H1 (cell line): ENCODE measurements at regions not wholly inside any gene's neighbourhood (a gene's known extent, or its start where the extent isn't known, plus 50 kb on each side); places are given as distances from the start of the nearest gene placed in this dataset.
"Not testable (repeated sequence)": the region's sequence is repeated elsewhere in the genome, so short reads cannot be mapped to it uniquely, and the experiment has no call there.

ENCODE experiments used
- CTCF ChIA-PET: fragments of 300-600 bp; sonication (Branson Sonifier 250); formaldehyde crosslinking; loops from one replicate; lab custom pipeline; 2021; ENCODE audit not compliant: partially characterized antibody; lab: Charles Lee
- POLR2A ChIA-PET: fragments of 300-600 bp; sonication (Branson Sonifier 250); formaldehyde crosslinking; loops from one replicate; lab custom pipeline; 2021; ENCODE audit warnings: inconsistent platforms; ENCODE audit not compliant: partially characterized antibody; lab: Charles Lee
- DNase-seq, 2 experiments: peaks; one replicate each; pipeline versions ENCODE4 v3.0.0 to v3.0.0-alpha.2; 2010 to 2022; ENCODE audit warnings: low spot score in 2 of 2, low read depth in 1 of 2, mixed read lengths in 1 of 2
- FAIRE-seq: peaks from 2 replicates; lab custom pipeline; 2011; peaks lifted over from hg19 to GRCh38; lab: Jason Lieb, UNC
- H2AFZ ChIP-seq: 2 replicates; pipeline ENCODE4 v1.8.1; 2012; ENCODE audit warnings: low read length, inconsistent platforms
- H2AK5ac ChIP-seq: 2 replicates; pipeline ENCODE4 v1.6.1; 2013; ENCODE audit warnings: low read depth, low read length
- H2BK120ac ChIP-seq: replicated peaks from 2 replicates; pipeline ENCODE3; 2013; ENCODE audit warnings: low read depth, low read length, inconsistent platforms
- H2BK12ac ChIP-seq: 2 replicates; pipeline ENCODE4 v1.6.1; 2013; ENCODE audit warnings: low read depth, low read length
- H2BK15ac ChIP-seq: 2 replicates; pipeline ENCODE4 v1.6.1; 2013; ENCODE audit warnings: low read length
- H2BK20ac ChIP-seq: 2 replicates; pipeline ENCODE4 v1.6.1; 2013; ENCODE audit warnings: low read length
- H2BK5ac ChIP-seq: 2 replicates; pipeline ENCODE4 v1.6.1; 2013; ENCODE audit warnings: low read depth, low read length
- H3K14ac ChIP-seq: 2 replicates; pipeline ENCODE4 v1.6.1; 2013; ENCODE audit warnings: inconsistent platforms; ENCODE audit not compliant: insufficient read length
- H3K18ac ChIP-seq: 2 replicates; pipeline ENCODE4 v1.6.1; 2013; ENCODE audit warnings: low read length; ENCODE audit errors: extremely low read depth
- H3K23ac ChIP-seq: 2 replicates; pipeline ENCODE4 v1.6.1; 2013; ENCODE audit warnings: inconsistent platforms; ENCODE audit not compliant: insufficient read length
- H3K23me2 ChIP-seq: 2 replicates; pipeline ENCODE4 v1.6.1; 2013; ENCODE audit warnings: low read depth, low read length
- H3K27ac ChIP-seq: 2 replicates; pipeline ENCODE4 v1.6.1; 2011; ENCODE audit warnings: low read depth, low read length, inconsistent platforms
- H3K27me3 ChIP-seq, 4 experiments: replicated peaks in 1 of 4; 1 replicate in 1 of 4; 2 replicates in 3 of 4; pipeline versions ENCODE4 v1.6.1 to v1.8.1; 2011 to 2013; ENCODE audit warnings: low read length in 3 of 4, mild to moderate bottlenecking in 3 of 4, inconsistent platforms in 2 of 4, mixed read lengths in 2 of 4, moderate library complexity in 1 of 4; ENCODE audit not compliant: control insufficient read depth in 3 of 4, insufficient read depth in 3 of 4; ENCODE audit errors: extremely low read depth in 1 of 4
- H3K36me3 ChIP-seq, 4 experiments: 2 replicates each; pipeline versions ENCODE4 v1.6.1 to v1.8.1; 2011 to 2013; ENCODE audit warnings: mild to moderate bottlenecking in 4 of 4, low read length in 3 of 4, moderate library complexity in 2 of 4, control low read depth in 1 of 4, inconsistent platforms in 1 of 4; ENCODE audit not compliant: insufficient read depth in 4 of 4, control insufficient read depth in 2 of 4
- H3K4ac ChIP-seq: replicated peaks from 2 replicates; pipeline ENCODE3; 2013; ENCODE audit warnings: low read length, low read depth, mixed read lengths, inconsistent platforms; ENCODE audit not compliant: insufficient read length
- H3K4me1 ChIP-seq, 4 experiments: replicated peaks in 1 of 4; 1 replicate in 1 of 4; 2 replicates in 3 of 4; pipeline versions ENCODE4 v1.6.1 to v1.8.1; 2011 to 2013; ENCODE audit warnings: low read length in 3 of 4, inconsistent platforms in 2 of 4, mixed read lengths in 1 of 4; ENCODE audit not compliant: insufficient read depth in 4 of 4, control insufficient read depth in 3 of 4
- H3K4me2 ChIP-seq, 2 experiments: 2 replicates each; pipeline versions ENCODE4 v1.6.1 to v1.8.1; 2011 to 2013; ENCODE audit warnings: low read depth in 2 of 2, low read length in 2 of 2, control low read depth in 1 of 2, inconsistent platforms in 1 of 2, mild to moderate bottlenecking in 1 of 2; ENCODE audit not compliant: insufficient read depth in 1 of 2
- H3K4me3 ChIP-seq, 4 experiments: fragments of 200-600, 300-600 bp in 1 of 4; sonication (generic), shearing (Covaris generic), sonication (Bioruptor Twin) in 1 of 4; 2 replicates each; pipeline versions ENCODE4 v1.5.1 to v1.8.1; 2011 to 2016; ENCODE audit warnings: low read length in 4 of 4, low read depth in 3 of 4, control low read depth in 2 of 4, inconsistent platforms in 2 of 4, mild to moderate bottlenecking in 2 of 4, mixed read lengths in 1 of 4, moderate library complexity in 1 of 4; ENCODE audit not compliant: insufficient read depth in 2 of 4; ENCODE audit errors: extremely low read depth in 1 of 4
- H3K56ac ChIP-seq: replicated peaks from 2 replicates; pipeline ENCODE3; 2013; ENCODE audit warnings: low read depth, mild to moderate bottlenecking, mixed read lengths, low read length, inconsistent platforms; ENCODE audit not compliant: insufficient read length
- H3K79me1 ChIP-seq: 2 replicates; pipeline ENCODE4 v1.6.1; 2013; ENCODE audit warnings: low read depth, low read length, control low read depth
- H3K79me2 ChIP-seq, 2 experiments: 2 replicates each; pipeline versions ENCODE4 v1.6.1 to v1.8.1; 2012 to 2013; ENCODE audit warnings: low read length in 2 of 2, mild to moderate bottlenecking in 2 of 2, inconsistent platforms in 1 of 2; ENCODE audit not compliant: insufficient read depth in 2 of 2, control insufficient read depth in 1 of 2
- H3K9ac ChIP-seq, 4 experiments: replicated peaks in 1 of 4; 1 replicate in 1 of 4; 2 replicates in 3 of 4; pipeline versions ENCODE4 v1.6.1 to v1.8.1; 2011 to 2013; ENCODE audit warnings: low read depth in 3 of 4, low read length in 3 of 4, control low read depth in 2 of 4, mild to moderate bottlenecking in 2 of 4, moderate library complexity in 2 of 4, inconsistent platforms in 1 of 4; ENCODE audit errors: extremely low read depth in 1 of 4
- H3K9me3 ChIP-seq, 2 experiments: 2 replicates each; pipeline versions ENCODE4 v1.6.1 to v1.8.1; 2012 to 2013; ENCODE audit warnings: mild to moderate bottlenecking in 2 of 2, moderate library complexity in 2 of 2, control low read depth in 1 of 2, inconsistent platforms in 1 of 2, low read depth in 1 of 2, low read length in 1 of 2, mixed read lengths in 1 of 2; ENCODE audit not compliant: insufficient read depth in 2 of 2
- H4K20me1 ChIP-seq, 2 experiments: replicated peaks in 1 of 2; 2 replicates each; pipeline versions ENCODE3 to v1.8.1; 2011 to 2013; ENCODE audit warnings: inconsistent platforms in 2 of 2, low read length in 2 of 2, mild to moderate bottlenecking in 1 of 2; ENCODE audit not compliant: insufficient read depth in 2 of 2, control insufficient read depth in 1 of 2
- H4K5ac ChIP-seq: 2 replicates; pipeline ENCODE4 v1.6.1; 2013; ENCODE audit warnings: low read length, low read depth, mixed read lengths, inconsistent platforms; ENCODE audit not compliant: insufficient read length
- H4K8ac ChIP-seq: 2 replicates; pipeline ENCODE4 v1.8.0; 2013; ENCODE audit warnings: mild to moderate bottlenecking, moderate library complexity, low read length, inconsistent platforms; ENCODE audit not compliant: insufficient read depth; ENCODE audit errors: extremely low read depth
- H4K91ac ChIP-seq: replicated peaks from 2 replicates; pipeline ENCODE3; 2013; ENCODE audit warnings: low read length, mixed read lengths, inconsistent platforms; ENCODE audit not compliant: insufficient read length
- WGBS, 2 experiments: shearing (Covaris generic) in 1 of 2; methylation state at CpG; one replicate each; pipeline versions ENCODE4 v1.1.6 to v1.1.7; 2013 to 2015; ENCODE audit warnings: low lambda C conversion rate in 2 of 2, mixed read lengths in 2 of 2, inconsistent platforms in 1 of 2, low coverage in 1 of 2, missing lambda C conversion rate in 1 of 2; ENCODE audit not compliant: insufficient replicate concordance in 2 of 2, insufficient coverage in 1 of 2, insufficient read length in 1 of 2; ENCODE audit errors: extremely low coverage in 1 of 2, missing lambda C conversion rate in 1 of 2; 5-methylcytosine and 5-hydroxymethylcytosine counted together

DNA sequence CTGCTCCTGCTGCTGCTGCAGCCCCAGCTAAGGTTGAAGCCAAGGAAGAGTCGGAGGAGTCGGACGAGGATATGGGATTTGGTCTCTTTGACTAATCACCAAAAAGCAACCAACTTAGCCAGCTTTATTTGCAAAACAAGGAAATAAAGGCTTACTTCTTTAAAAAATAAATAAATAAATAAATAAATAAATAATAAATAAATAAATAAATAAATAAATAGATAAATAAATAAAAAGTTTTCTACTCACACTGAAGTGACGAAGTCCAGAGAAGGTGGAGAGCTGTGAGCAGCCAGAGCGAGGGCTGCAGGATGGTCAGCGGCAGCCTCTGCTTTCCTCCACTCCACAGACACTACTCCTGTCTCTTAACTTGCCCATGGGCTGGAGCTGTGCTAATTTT, 105.6 kb upstream of the ATL2 start:
- ChIA-PET POLR2A (interaction anchor here (1.4 kb wide), 1 partner anchor 12 kb away, joined by 4 read pairs; no protein-coding TSS in a partner anchor), CTCF (interaction anchor here (1.5 to 2.1 kb wide), 2 partner anchors 15 to 25 kb away, joined by 4 to 7 read pairs; no protein-coding TSS in a partner anchor)
- not testable (repeated sequence) for H3K4ac ChIP-seq, H3K36me3 ChIP-seq, H3K79me2 ChIP-seq, H2AK5ac ChIP-seq, H4K20me1 ChIP-seq, H2BK5ac ChIP-seq, FAIRE-seq, H3K14ac ChIP-seq, H3K27me3 ChIP-seq, H3K56ac ChIP-seq, DNase-seq, H3K4me1 ChIP-seq, H3K9ac ChIP-seq, H4K91ac ChIP-seq, H3K18ac ChIP-seq, H3K4me3 ChIP-seq, H4K5ac ChIP-seq, H3K23ac ChIP-seq, H2AFZ ChIP-seq, H3K79me1 ChIP-seq, H4K8ac ChIP-seq, H2BK15ac ChIP-seq, H2BK12ac ChIP-seq, H3K27ac ChIP-seq, H2BK20ac ChIP-seq, H3K23me2 ChIP-seq, H3K4me2 ChIP-seq, H2BK120ac ChIP-seq
- peaks cover 10% of the 10 kb centered on the region in 2 experiments; a peak in 2 of 4 replicates for H3K9me3 ChIP-seq
- 92% methylated on average over 6 of the region's 6 CpGs; no CpG with 5 or more reads in 1 of the 2 experiments for WGBS, 2 experiments
